MM.1S (cell line): ENCODE measurements at regions not wholly inside any gene's neighbourhood (a gene's known extent, or its start where the extent isn't known, plus 50 kb on each side); places are given as distances from the start of the nearest gene placed in this dataset.

ENCODE experiments used
- DNase-seq: peaks from one replicate; pipeline ENCODE4 v3.0.0-alpha.2; 2015
- H2AFZ ChIP-seq: fragments of 300-600 bp; sonication (generic); 2 replicates; pipeline ENCODE4 v1.6.0; 2016; ENCODE audit warnings: antibody characterized with exemption, low read length
- H3F3A ChIP-seq: fragments of 300-600 bp; sonication (generic); 2 replicates; pipeline ENCODE4 v1.6.1; 2016; ENCODE audit warnings: mild to moderate bottlenecking, antibody characterized with exemption, low read length, moderate library complexity, mixed read lengths; ENCODE audit not compliant: insufficient read depth
- H3K27ac ChIP-seq: fragments of 300-600 bp; sonication (generic); 2 replicates; pipeline ENCODE4 v1.5.1; 2016; ENCODE audit warnings: mild to moderate bottlenecking, low read length
- H3K27me3 ChIP-seq: fragments of 300-600 bp; sonication (generic); replicated peaks from 2 replicates; pipeline ENCODE4 v1.6.0; 2016; ENCODE audit warnings: low read length; ENCODE audit not compliant: insufficient read depth
- H3K36me3 ChIP-seq: fragments of 300-600 bp; sonication (generic); replicated peaks from 2 replicates; pipeline ENCODE4 v1.6.1; 2016; ENCODE audit warnings: mild to moderate bottlenecking, low read length, mixed read lengths; ENCODE audit not compliant: insufficient read depth
- H3K4me1 ChIP-seq: fragments of 300-600 bp; sonication (generic); 2 replicates; pipeline ENCODE4 v1.6.1; 2016; ENCODE audit warnings: low read length, mixed read lengths
- H3K4me2 ChIP-seq: fragments of 300-600 bp; sonication (generic); 2 replicates; pipeline ENCODE4 v1.6.0; 2016; ENCODE audit warnings: low read depth, low read length
- H3K4me3 ChIP-seq: fragments of 300-600 bp; sonication (generic); 2 replicates; pipeline ENCODE4 v1.5.1; 2016; ENCODE audit warnings: low read length, mixed read lengths
- H3K79me2 ChIP-seq: fragments of 300-600 bp; sonication (generic); 2 replicates; pipeline ENCODE4 v1.6.1; 2016; ENCODE audit warnings: mixed run types, low read length, mixed read lengths
- H3K9ac ChIP-seq: fragments of 300-600 bp; sonication (generic); 2 replicates; pipeline ENCODE4 v1.6.1; 2016; ENCODE audit warnings: low read length, mixed read lengths
- H3K9me2 ChIP-seq: fragments of 300-600 bp; sonication (generic); replicated peaks from 2 replicates; pipeline ENCODE4 v1.6.1; 2016; ENCODE audit warnings: mild to moderate bottlenecking, low read length, mixed read lengths; ENCODE audit not compliant: insufficient read depth
- H3K9me3 ChIP-seq: fragments of 300-600 bp; sonication (generic); replicated peaks from 2 replicates; pipeline ENCODE4 v1.6.1; 2016; ENCODE audit warnings: mild to moderate bottlenecking, low read length, mixed read lengths; ENCODE audit not compliant: insufficient read depth
- H4K20me1 ChIP-seq: fragments of 300-600 bp; sonication (generic); 2 replicates; pipeline ENCODE4 v1.6.1; 2016; ENCODE audit warnings: mild to moderate bottlenecking, low read length, moderate library complexity, mixed read lengths; ENCODE audit not compliant: insufficient read depth
- EZH2 ChIP-seq: fragments of 300-600 bp; sonication (generic); optimal IDR thresholded peaks from 2 replicates; pipeline ENCODE3; 2017; ENCODE audit warnings: low read depth, mild to moderate bottlenecking, antibody characterized with exemption, low read length, mixed read lengths
- EZH2phosphoT487 ChIP-seq: fragments of 300-600 bp; sonication (generic); IDR thresholded peaks from 2 replicates; pipeline ENCODE4 v1.6.1; 2018; ENCODE audit warnings: antibody characterized with exemption, low read length
- TF ChIP-seq, protein P1 (sequence below): fragments of 300-600 bp; sonication (generic); IDR thresholded peaks from 2 replicates; pipeline ENCODE4 v1.5.1; 2016; ENCODE audit warnings: antibody characterized with exemption, low read length, mixed read lengths

DNA sequence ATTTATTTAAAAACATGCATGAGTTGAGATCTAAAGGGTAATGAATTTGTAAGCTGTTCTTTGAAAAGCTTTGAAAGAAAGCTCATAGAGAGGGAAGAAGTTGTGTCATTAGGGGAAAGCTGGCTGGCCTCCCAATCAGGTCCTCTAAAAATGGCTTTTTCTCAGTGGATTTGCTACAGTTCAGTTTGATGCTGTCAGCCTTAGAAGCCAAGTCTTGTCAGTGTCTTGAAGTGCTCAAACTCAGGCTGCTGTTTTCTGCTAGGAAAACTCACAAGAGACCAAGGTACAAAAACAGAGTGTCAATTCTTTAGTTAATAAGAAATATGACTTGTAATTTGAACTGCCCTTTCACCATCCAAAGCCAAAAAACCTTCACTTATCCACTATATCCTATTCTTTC is 243.8 kb downstream of the OTOL1 start:
- DNase-seq, result no peak
- no peak for TF ChIP-seq EZH2
- TF ChIP-seq, protein P1, sequence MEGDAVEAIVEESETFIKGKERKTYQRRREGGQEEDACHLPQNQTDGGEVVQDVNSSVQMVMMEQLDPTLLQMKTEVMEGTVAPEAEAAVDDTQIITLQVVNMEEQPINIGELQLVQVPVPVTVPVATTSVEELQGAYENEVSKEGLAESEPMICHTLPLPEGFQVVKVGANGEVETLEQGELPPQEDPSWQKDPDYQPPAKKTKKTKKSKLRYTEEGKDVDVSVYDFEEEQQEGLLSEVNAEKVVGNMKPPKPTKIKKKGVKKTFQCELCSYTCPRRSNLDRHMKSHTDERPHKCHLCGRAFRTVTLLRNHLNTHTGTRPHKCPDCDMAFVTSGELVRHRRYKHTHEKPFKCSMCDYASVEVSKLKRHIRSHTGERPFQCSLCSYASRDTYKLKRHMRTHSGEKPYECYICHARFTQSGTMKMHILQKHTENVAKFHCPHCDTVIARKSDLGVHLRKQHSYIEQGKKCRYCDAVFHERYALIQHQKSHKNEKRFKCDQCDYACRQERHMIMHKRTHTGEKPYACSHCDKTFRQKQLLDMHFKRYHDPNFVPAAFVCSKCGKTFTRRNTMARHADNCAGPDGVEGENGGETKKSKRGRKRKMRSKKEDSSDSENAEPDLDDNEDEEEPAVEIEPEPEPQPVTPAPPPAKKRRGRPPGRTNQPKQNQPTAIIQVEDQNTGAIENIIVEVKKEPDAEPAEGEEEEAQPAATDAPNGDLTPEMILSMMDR, result no peak
- TF ChIP-seq EZH2phosphoT487, result no peak
- H3K4me3 ChIP-seq, result no peak overlapping the region
- no peaks in the 10 kb centered on the region for H3F3A ChIP-seq
- H3K4me2 ChIP-seq, result no peak overlapping the region
- H3K9me2 ChIP-seq, result no peaks in the 10 kb centered on the region
- H2AFZ ChIP-seq, result no peak overlapping the region
- no peaks in the 10 kb centered on the region for H3K79me2 ChIP-seq
- no peaks in the 10 kb centered on the region for H4K20me1 ChIP-seq
- no peaks in the 10 kb centered on the region for H3K36me3 ChIP-seq
- H3K27me3 ChIP-seq, result no peaks in the 10 kb centered on the region
- no peak overlapping the region for H3K9ac ChIP-seq
- no peaks in the 10 kb centered on the region for H3K9me3 ChIP-seq
- H3K4me1 ChIP-seq, result peaks cover 4% of the 10 kb centered on the region; the same call in 1 of the 2 replicates
- H3K27ac ChIP-seq, result no peak overlapping the region

GRCh38 chr3:161744366-161744765 is 247.8 kb downstream of the OTOL1 start:
- TF ChIP-seq EZH2phosphoT487 (no peak), EZH2 (no peak)
- TF ChIP-seq, protein P1, result no peak
- Histone ChIP-seq H3K9me2 (no peaks in the 10 kb centered on the region), H3K79me2 (no peaks in the 10 kb centered on the region), H3K9ac (no peak overlapping the region), H3K4me3 (no peak overlapping the region), H3K36me3 (no peaks in the 10 kb centered on the region), H3F3A (peaks cover 11% of the 10 kb centered on the region), H3K4me2 (no peak overlapping the region), H3K27me3 (no peaks in the 10 kb centered on the region), H3K9me3 (no peaks in the 10 kb centered on the region), H2AFZ (no peak overlapping the region), H4K20me1 (no peaks in the 10 kb centered on the region), H3K4me1 (peaks cover 28% of the 10 kb centered on the region), H3K27ac (no peak overlapping the region)
- DNase-seq, result no peak

- Histone ChIP-seq H3F3A (peaks cover 11% of the 10 kb centered on the region), H3K9me3 (no peaks in the 10 kb centered on the region), H3K4me3 (no peak overlapping the region), H4K20me1 (no peaks in the 10 kb centered on the region), H2AFZ (no peak overlapping the region), H3K36me3 (no peaks in the 10 kb centered on the region), H3K27me3 (no peaks in the 10 kb centered on the region), H3K9ac (no peak overlapping the region), H3K79me2 (no peaks in the 10 kb centered on the region), H3K4me2 (no peak overlapping the region), H3K27ac (no peak overlapping the region), H3K9me2 (no peaks in the 10 kb centered on the region), H3K4me1 (peaks cover 28% of the 10 kb centered on the region)
- no peak for TF ChIP-seq EZH2phosphoT487
- no peak for TF ChIP-seq EZH2
- no peak for DNase-seq
Observed at GRCh38 chr3:161745741-161746140, 249.1 kb downstream of the OTOL1 start.

DNA sequence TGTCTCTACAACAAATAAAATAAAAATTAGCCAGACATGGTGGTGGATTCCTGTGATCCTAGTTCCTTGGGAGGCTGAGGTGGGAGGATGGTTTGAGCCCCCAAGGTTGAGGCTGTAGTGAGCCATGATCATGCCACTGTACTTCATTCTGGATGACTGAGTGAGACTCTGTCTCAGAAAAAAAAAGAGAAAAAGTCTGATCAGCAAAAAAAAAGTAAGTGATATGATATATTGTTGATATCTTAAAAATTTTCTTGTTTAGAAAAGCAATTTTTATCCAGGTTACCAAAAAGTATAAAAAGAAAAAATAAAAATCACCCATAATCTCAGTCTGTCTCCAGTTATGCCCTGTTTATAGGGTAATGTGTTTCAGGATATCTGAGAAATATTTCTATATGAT is 251.4 kb downstream of the OTOL1 start:
- H3K4me1 ChIP-seq, result peaks cover 28% of the 10 kb centered on the region
- H3K9me3 ChIP-seq, result no peaks in the 10 kb centered on the region
- DNase-seq, result no peak
- no peak overlapping the region for H3K9ac ChIP-seq
- no peaks in the 10 kb centered on the region for H3K79me2 ChIP-seq
- H3K4me2 ChIP-seq, result no peak overlapping the region
- H3K36me3 ChIP-seq, result no peaks in the 10 kb centered on the region
- no peaks in the 10 kb centered on the region for H3K9me2 ChIP-seq
- H2AFZ ChIP-seq, result no peak overlapping the region
- no peak overlapping the region for H3K27ac ChIP-seq
- no peaks in the 10 kb centered on the region for H3K27me3 ChIP-seq
- no peak overlapping the region for H3K4me3 ChIP-seq
- H3F3A ChIP-seq, result peaks cover 11% of the 10 kb centered on the region
- TF ChIP-seq EZH2phosphoT487 (no peak), EZH2 (no peak)
- TF ChIP-seq, protein P1, result no peak
- no peaks in the 10 kb centered on the region for H4K20me1 ChIP-seq
